IMR-90 (cell line): ENCODE measurements at regions not wholly inside any gene's neighbourhood (a gene's known extent, or its start where the extent isn't known, plus 50 kb on each side); places are given as distances from the start of the nearest gene placed in this dataset.

Source experiments
- BHLHE40 ChIP-seq: fragments of 150-350 bp; IDR thresholded peaks from 2 replicates; pipeline ENCODE4 v1.6.1; 2016; ENCODE audit warnings: mild to moderate bottlenecking, low read depth, low read length
- CEBPB ChIP-seq: IDR thresholded peaks from 2 replicates; pipeline ENCODE4 v1.6.1; 2012; ENCODE audit warnings: low read depth, low read length, improper control_type of control experiment
- CHD1 ChIP-seq: IDR thresholded peaks from 2 replicates; pipeline ENCODE4 v1.6.1; 2012; ENCODE audit warnings: low read depth, low read length, improper control_type of control experiment
- FOS ChIP-seq: fragments of 150-350 bp; IDR thresholded peaks from 2 replicates; pipeline ENCODE4 v1.6.1; 2016; ENCODE audit warnings: low read depth, low read length
- MAZ ChIP-seq: IDR thresholded peaks from 2 replicates; pipeline ENCODE4 v1.6.1; 2012; ENCODE audit warnings: low read depth, mild to moderate bottlenecking, low read length, improper control_type of control experiment, moderate library complexity, borderline replicate concordance
- POLR2A ChIP-seq: IDR thresholded peaks from 2 replicates; pipeline ENCODE4 v1.6.1; 2012; ENCODE audit warnings: mild to moderate bottlenecking, low read depth, low read length
- SMC3 ChIP-seq: fragments of 150-350 bp; IDR thresholded peaks from 2 replicates; pipeline ENCODE4 v1.6.1; 2016; ENCODE audit warnings: low read depth, mild to moderate bottlenecking, antibody characterized with exemption, low read length, moderate library complexity
- TF ChIP-seq, protein P1 (sequence below): fragments of 150-350 bp; IDR thresholded peaks from 2 replicates; pipeline ENCODE4 v1.6.1; 2016; ENCODE audit warnings: low read depth, mild to moderate bottlenecking, low read length, moderate library complexity, borderline replicate concordance
- TF ChIP-seq, protein P2 (sequence below): conservative IDR thresholded peaks from 2 replicates; pipeline ENCODE4 v1.5.1; 2012; ENCODE audit warnings: mild to moderate bottlenecking, low read depth, low read length, improper control_type of control experiment

DNA sequence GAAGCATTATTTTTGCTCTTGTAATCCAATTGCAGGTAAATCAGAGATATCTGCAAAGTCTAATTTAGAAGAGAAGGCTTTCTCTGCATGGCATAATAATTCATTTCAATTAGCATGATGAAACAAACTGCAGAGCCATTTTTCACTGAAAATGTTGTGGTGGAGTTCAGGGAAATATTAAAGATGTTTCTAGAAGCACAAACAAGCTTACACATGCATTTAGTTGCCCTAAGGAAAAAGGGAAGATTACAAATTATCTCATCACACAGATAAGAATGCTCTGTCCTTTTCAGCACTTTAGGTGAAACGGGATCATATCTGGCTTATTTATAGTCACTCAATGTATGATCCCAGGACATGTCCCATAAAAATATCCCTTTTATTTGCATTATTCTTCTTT, 252.1 kb upstream of the TANK start:
- TF ChIP-seq, protein P1, sequence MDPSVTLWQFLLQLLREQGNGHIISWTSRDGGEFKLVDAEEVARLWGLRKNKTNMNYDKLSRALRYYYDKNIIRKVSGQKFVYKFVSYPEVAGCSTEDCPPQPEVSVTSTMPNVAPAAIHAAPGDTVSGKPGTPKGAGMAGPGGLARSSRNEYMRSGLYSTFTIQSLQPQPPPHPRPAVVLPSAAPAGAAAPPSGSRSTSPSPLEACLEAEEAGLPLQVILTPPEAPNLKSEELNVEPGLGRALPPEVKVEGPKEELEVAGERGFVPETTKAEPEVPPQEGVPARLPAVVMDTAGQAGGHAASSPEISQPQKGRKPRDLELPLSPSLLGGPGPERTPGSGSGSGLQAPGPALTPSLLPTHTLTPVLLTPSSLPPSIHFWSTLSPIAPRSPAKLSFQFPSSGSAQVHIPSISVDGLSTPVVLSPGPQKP, result no peak
- TF ChIP-seq SMC3 (no peak), POLR2A (no peak), CEBPB (no peak), FOS (no peak), MAZ (no peak), BHLHE40 (no peak), CHD1 (no peak)
- TF ChIP-seq, protein P2, sequence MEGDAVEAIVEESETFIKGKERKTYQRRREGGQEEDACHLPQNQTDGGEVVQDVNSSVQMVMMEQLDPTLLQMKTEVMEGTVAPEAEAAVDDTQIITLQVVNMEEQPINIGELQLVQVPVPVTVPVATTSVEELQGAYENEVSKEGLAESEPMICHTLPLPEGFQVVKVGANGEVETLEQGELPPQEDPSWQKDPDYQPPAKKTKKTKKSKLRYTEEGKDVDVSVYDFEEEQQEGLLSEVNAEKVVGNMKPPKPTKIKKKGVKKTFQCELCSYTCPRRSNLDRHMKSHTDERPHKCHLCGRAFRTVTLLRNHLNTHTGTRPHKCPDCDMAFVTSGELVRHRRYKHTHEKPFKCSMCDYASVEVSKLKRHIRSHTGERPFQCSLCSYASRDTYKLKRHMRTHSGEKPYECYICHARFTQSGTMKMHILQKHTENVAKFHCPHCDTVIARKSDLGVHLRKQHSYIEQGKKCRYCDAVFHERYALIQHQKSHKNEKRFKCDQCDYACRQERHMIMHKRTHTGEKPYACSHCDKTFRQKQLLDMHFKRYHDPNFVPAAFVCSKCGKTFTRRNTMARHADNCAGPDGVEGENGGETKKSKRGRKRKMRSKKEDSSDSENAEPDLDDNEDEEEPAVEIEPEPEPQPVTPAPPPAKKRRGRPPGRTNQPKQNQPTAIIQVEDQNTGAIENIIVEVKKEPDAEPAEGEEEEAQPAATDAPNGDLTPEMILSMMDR, result no peak
